Inflammatory macrophage (primary cell): ENCODE measurements at regions not wholly inside any gene's neighbourhood (a gene's known extent, or its start where the extent isn't known, plus 50 kb on each side); places are given as distances from the start of the nearest gene placed in this dataset.

Experiments
- DNase-seq, 2 donors: peaks; one replicate each; pipeline ENCODE4 v3.0.0-alpha.2; 2020 to 2022

- no peak for DNase-seq
Measured at GRCh38 chr10:2688958-2689357, 378.4 kb upstream of the PFKP start.

DNA sequence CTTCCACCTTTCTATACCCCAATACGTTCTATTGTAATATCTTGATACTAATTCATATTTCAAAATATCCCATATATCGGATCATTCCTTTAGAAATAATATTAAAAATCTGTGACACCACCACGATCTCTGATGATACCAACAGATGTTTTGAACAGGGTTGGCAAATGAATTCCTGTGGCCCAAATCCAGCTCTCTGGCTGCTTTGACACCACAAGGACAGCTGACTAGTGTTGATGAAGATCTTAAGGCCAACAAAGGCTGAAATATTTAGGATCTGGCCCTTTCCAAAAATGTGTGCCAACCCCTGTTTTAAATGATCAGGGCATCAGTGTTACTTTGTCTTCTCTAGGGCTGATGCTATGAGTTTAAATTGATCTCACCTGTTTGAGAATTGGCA, 380.7 kb upstream of the PFKP start:
- no peak for DNase-seq

DNA sequence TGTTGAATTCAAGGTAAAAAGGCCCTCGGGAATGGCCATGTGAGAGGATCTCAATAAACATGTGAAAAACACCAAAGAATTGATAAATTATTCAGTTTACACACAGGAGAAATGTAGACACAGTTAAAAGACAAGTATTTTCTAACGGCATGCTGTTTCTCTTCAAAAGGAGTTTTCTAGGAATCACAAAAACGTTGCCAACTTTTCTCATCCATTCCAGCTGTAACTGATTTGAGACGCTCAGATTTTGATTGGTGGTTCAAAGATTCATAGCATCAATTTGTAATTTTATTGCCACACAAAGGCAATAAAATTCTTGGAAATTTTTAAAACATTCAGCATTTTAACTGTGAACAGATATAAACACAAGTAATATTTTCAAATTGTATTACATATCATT, 384.9 kb upstream of the PFKP start:
- no peak for DNase-seq

GRCh38 chr10:2681891-2682290, 385.5 kb upstream of the PFKP start:
- DNase-seq, result no peak

GRCh38 chr10:2680821-2681220, 386.5 kb upstream of the PFKP start:
- no peak for DNase-seq

DNA sequence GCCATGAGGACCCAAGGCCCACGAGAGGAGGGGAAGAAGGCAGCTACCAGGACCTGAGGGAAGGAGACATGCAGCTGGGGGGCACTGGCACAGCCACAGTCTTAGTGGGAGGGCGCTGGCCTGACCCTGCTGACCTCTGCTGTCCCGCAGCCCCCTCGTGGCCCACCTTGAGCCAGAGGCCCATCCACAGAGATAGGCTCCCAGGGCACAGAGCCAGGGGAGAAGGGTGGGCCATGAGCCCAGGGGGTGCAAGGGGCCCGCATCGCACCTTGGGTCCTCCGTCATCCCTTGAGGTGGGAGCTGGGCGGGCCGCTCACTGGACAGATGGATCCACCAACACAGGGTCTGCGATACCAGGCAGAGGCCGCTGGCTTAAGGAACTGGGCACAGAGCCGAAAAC, 387.7 kb upstream of the PFKP start:
- no peak for DNase-seq

DNA sequence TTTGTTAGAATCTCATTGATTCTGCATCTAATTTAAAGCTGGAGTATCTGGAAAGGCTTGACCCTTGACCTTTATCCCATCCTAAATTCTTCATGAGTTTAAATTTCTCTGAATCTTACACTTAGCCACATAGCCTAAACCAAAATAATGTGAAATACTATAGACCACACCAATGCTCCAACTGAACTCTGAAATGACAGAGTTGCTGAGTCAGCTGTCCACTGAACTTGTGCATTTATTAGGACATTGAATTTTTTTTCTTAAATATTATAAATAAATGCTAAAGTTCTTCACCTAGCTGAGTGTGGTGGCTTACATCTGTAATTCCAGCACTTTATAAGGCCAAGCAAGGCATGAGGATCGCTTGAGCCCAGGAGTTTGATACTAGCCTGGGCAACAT, 390.9 kb upstream of the PFKP start:
- DNase-seq, result no peak

DNA sequence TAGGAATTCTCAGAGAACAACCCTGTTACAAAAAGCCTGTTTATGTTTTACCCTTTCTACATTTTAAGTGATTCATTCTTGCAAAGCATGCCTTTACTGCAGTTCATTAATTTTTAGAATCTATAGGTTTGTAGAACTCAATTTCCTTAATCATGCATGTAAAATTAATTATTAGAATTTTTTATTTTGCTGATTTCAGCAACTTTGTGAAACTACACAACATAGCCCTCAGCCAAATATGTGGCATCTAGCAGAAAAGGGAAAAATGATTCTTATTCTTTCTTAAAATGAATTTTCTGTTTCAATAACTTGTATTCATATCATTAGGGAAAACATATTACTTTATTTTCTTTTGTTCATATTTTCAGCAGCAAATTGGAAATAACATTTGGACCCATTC, 392.9 kb upstream of the PFKP start:
- no peak for DNase-seq

DNA sequence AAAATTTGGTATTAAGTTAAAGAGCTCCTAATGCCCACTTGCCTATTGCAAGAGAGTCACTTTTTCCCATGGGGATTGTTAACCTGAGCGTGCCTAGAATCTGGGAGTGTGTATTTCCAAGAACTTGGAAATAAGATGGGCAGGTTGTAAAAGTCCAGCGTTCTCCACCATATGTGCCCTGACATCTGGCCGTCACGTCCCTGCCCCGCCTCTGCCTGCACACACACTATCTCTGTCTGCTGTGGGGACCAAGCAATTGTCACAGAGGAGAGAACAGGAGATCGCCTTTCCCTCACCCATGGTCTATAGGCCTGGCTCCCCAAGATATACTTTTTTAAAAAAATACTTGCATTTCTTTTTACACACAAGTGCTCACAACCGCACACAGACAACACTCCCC, 396.5 kb upstream of the PFKP start:
- no peak for DNase-seq

- DNase-seq, result no peak
Measured at GRCh38 chr10:2665772-2666171, 401.6 kb upstream of the PFKP start.

GRCh38 chr10:2660276-2660675, 407.1 kb upstream of the PFKP start:
- DNase-seq, result no peak

GRCh38 chr10:2659660-2660209, 407.6 kb upstream of the PFKP start:
- no peak for DNase-seq

GRCh38 chr10:2658780-2659179, 408.6 kb upstream of the PFKP start:
- no peak for DNase-seq

GRCh38 chr10:2650328-2650727, 417.0 kb upstream of the PFKP start:
- no peak for DNase-seq

- DNase-seq, result no peak
Measured at GRCh38 chr10:2641028-2641427, 426.3 kb upstream of the PFKP start.

- DNase-seq, result no peak
Measured at GRCh38 chr10:2633630-2634029, 433.7 kb upstream of the PFKP start.

DNA sequence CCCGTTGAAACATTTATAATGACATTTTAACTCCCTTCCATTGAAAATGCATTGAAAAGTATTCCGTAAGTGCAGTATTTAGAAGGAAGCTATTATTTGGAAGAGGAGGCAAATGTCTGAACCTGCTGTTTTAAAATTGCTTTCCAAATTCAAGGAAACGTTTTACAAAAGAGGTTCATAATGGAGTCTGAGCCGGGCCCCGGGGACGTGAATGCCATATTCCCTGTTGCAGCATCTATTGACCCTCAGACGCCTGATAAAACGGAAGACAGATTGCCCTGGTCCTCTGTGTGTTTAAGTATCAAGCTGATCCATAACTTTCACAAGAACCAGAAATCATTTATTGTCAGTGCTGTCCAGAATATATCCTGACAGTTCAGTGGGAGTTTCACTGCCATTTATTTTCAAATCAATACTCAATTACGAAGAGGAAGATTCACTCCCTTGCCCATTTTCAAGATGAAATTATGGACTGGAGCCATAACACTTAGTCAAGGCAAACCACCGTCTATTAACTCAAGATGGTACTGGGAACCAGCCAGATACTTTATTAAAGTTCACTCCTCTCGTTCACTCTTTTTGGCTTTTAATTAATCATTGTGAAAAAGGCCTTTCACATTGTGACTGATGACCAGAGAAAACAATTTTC, 435.7 kb upstream of the PFKP start:
- no peak for DNase-seq

- DNase-seq, result no peak
Measured at GRCh38 chr10:2628705-2629104, 438.6 kb upstream of the PFKP start.

GRCh38 chr10:2627969-2628368, 439.4 kb upstream of the PFKP start:
- DNase-seq, result no peak

DNA sequence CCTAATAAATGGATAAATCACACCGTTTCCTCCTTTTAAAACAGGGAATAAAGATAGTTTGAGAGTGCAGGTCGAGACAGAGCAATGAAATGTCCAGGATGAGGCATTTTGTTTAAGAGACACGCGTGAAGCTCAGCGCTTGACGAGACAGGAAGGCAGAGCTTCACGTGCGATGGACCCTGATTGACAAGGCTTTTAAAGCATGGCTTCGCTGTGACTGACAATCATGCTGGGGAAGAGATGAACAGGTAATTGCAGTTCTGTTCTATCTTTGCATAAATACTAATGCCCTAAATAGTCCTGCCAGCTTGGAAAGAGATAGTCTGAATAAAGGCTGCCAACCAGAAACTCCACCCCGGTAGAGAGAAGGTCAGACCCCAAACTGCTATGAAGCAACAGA, 442.3 kb upstream of the PFKP start:
- DNase-seq, result no peak

DNA sequence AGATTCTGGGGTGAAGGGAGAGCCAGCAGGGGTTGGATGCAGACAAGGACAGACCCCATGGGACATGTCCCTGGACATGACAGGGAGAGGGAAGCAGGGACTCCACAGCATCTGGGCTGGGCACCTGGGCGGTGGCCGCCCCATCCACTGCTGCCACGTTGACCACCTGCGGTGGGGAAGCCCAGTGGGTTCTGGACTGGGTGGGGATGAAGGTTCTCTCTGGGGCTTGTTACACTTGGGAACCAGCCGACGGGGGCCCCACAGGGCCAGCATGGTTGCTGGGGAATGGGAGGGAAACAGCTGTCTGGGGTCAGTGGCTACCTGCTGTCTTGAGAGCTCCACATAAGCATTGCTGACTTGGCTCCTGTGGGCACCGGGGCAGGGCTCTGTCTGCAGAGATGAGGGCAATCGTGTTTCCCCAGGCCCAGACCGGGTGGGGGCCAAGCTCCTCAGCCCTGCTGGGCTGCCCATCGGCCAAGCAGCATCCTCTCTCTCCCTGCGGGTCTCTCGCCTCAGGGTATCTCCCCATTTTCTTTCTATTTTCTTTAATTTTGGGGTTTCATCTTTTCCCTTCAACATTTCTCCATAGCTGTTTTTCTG, 443.6 kb upstream of the PFKP start:
- no peak for DNase-seq

GRCh38 chr10:2620827-2621521, 446.4 kb upstream of the PFKP start:
- no peak for DNase-seq

- DNase-seq, result no peak
Measured at GRCh38 chr10:2619916-2620315, 447.4 kb upstream of the PFKP start.

GRCh38 chr10:2619472-2619871, 447.9 kb upstream of the PFKP start:
- no peak for DNase-seq
